NCI-H2196 treated with DMSO at 0.1 percent for 48 hours (cell line): ENCODE measurements at regions not wholly inside any gene's neighbourhood (a gene's known extent, or its start where the extent isn't known, plus 50 kb on each side); places are given as distances from the start of the nearest gene placed in this dataset.

Experiments
- DNase-seq: peaks from one replicate; lab custom pipeline; 2025; ENCODE audit not compliant: unreplicated experiment; lab: John Stamatoyannopoulos, UW

GRCh38 chr9:32234451-32234850, 150.0 kb upstream of the ACO1 start:
- no peak for DNase-seq

GRCh38 chr9:32247168-32247567, 137.3 kb upstream of the ACO1 start:
- no peak for DNase-seq

- no peak for DNase-seq
Observed at GRCh38 chr9:32248189-32248712, 136.2 kb upstream of the ACO1 start.

GRCh38 chr9:32251539-32251938, 132.9 kb upstream of the ACO1 start:
- peak; percentile 23 for DNase-seq

- DNase-seq: no peak
Observed at GRCh38 chr9:32253731-32254130, 130.7 kb upstream of the ACO1 start.

GRCh38 chr9:32255026-32255425, 129.4 kb upstream of the ACO1 start:
- no peak for DNase-seq

GRCh38 chr9:32258482-32258881, 126.0 kb upstream of the ACO1 start:
- no peak for DNase-seq

GRCh38 chr9:32260151-32260862, 124.1 kb upstream of the ACO1 start:
- no peak for DNase-seq

GRCh38 chr9:32264170-32264864, 120.1 kb upstream of the ACO1 start:
- no peak for DNase-seq

GRCh38 chr9:32265037-32265436, 119.4 kb upstream of the ACO1 start:
- DNase-seq: no peak

GRCh38 chr9:32278991-32279390, 105.5 kb upstream of the ACO1 start:
- DNase-seq: no peak

- DNase-seq: no peak
Observed at GRCh38 chr9:32289756-32290155, 94.7 kb upstream of the ACO1 start.

GRCh38 chr9:32291370-32291769, 93.1 kb upstream of the ACO1 start:
- no peak for DNase-seq

- no peak for DNase-seq
Observed at GRCh38 chr9:32292611-32293010, 91.8 kb upstream of the ACO1 start.

- no peak for DNase-seq
Observed at GRCh38 chr9:32293091-32293490, 91.4 kb upstream of the ACO1 start.

- no peak for DNase-seq
Observed at GRCh38 chr9:32294106-32294505, 90.3 kb upstream of the ACO1 start.

- DNase-seq: no peak
Observed at GRCh38 chr9:32300373-32300772, 84.1 kb upstream of the ACO1 start.

- DNase-seq: no peak
Observed at GRCh38 chr9:32304495-32304894, 79.9 kb upstream of the ACO1 start.

GRCh38 chr9:32306006-32306405, 78.4 kb upstream of the ACO1 start:
- DNase-seq: no peak

GRCh38 chr9:32319312-32319929, 65.0 kb upstream of the ACO1 start:
- DNase-seq: no peak

GRCh38 chr9:32322622-32323021, 61.8 kb upstream of the ACO1 start:
- DNase-seq: no peak

GRCh38 chr9:32326146-32326545, 58.3 kb upstream of the ACO1 start:
- DNase-seq: no peak
